Fibroblast of skin of left biceps (primary cell): ENCODE measurements at regions not wholly inside any gene's neighbourhood (a gene's known extent, or its start where the extent isn't known, plus 50 kb on each side); places are given as distances from the start of the nearest gene placed in this dataset.
"Not testable (repeated sequence)": the region's sequence is repeated elsewhere in the genome, so short reads cannot be mapped to it uniquely, and the experiment has no call there.

ENCODE experiments used
- DNase-seq, 2 experiments: peaks; one replicate each; pipeline ENCODE4 v3.0.0-alpha.2; 2013; ENCODE audit warnings: low read depth in 2 of 2

DNA sequence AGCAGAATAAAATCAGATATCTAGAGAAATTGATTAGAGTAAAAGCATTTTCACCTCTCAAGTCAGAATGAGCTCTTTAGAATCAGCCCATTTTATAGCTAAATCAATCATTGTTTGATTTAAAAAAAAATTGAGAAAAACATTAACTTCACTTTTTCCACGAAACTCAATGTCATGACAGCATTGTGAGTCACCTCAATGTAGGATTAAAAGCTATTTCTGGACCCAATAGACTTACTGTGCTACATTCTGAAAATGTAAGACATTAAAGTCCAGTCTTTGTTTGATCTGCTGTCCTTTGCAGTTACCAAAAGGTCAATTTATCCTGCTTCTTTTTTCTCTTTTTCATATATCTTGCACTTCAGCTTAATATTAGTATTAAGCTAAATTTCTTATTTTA, 519.4 kb upstream of the ZNF337 start:
- no peak for DNase-seq

DNA sequence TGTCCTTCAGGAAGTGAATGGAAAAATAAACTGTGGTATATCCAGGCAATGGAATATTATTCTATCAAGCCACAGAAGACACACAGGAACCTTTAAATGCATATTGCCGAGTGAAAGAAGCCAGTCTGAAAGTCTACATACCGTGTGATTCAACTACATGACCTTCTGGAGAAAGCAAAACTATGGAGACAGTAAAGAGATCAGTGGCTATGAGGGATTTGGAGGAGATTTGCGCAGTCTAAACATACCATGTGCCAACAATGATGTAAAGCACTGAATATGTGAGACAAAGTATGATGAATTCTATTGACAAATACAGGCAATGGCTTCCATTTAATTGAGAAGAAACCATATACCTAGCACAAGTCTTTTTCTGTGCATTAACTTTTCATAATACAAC, 518.3 kb upstream of the ZNF337 start:
- DNase-seq = no peak

DNA sequence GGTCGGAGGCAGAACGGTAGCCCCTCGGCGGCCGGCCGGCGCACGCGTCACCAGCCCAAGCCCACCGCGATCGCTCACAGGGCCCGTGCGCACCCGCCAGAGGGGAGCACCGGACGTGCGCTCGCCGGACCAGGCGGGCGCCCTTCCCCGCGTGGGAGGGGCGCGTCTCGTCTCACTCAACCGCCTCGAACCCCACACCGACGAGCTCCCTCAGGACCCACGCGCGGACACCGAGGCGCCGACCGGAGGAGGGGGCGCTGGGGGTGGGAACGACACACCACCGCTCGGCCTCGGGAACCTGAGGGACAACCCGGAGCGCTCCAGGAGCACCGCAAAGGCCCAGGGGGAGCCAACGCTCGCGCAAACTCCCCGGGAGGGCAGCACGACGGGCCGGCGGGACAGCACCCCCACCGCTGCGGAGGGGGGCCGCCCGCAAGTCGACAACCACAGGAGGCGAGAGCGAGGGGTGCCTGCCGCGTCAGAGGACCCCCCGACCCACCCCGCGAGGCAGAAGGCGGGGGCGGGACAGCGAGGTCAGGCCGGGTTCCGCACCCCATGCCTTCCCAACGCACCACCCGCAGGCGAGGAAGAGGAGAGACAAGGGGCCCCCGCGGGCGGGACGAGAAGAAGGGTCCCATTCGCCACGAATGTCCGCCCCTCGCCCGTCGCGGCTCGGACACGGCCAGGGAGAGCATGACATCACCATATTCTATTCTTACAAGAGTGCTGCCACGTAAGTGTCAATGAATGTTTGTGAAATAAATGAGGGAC, 512.7 kb upstream of the ZNF337 start:
- DNase-seq = no peak

DNA sequence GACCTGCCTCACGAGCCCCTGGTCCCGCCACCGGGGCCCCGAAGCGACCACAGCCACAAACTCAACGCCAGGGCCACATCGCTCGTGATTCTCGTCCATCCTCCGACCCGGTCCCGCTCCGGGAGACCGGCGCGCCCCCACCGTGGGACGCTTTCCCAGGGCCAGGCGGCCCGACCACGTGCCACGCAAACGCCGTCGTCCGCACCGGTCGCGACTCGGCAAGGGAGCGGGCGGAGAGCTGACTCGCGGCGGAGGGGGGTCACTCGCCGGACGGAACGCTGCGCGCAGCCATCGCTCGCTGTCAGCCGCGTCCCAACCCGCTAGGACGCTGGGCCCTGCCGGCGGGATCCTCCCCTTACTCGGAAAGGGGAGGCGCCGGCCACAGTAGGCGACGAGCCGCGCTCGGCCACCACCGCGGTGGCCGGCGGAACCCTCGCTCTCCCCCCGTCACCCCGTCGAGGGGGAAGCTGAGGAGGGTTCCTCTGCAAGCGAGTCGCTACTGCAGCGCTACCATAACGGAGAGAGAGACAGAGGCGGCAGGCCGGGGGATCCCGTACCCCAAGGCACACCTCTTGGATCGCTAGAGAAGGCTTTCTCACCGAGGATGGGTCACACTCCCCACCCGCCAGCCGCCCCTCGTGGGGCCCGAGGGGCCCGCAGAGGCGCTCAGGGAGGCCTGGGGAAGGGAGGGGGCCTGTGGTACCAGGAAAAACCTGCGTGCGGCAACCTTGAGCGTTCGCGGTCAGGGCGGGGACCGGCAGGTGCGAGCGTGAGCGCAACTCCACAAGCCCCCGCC, 511.8 kb upstream of the ZNF337 start:
- no peak for DNase-seq

DNA sequence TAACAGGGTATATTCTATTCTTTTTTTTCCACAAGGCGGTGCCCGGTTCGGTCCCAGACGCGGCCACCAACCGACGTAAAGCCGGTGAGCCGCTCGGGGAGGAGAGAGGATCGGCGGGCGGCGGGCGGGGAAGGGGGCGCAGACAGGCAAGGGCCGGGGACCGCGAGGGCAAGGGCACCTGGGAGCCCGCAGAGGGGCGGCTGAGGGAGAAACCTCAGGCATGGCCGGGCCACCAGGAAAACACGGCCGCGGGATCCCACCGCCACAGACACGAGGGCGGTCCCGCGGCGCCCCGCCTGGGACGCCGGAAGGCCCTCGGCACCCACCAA, 511.3 kb upstream of the ZNF337 start:
- not testable (repeated sequence) for DNase-seq

DNA sequence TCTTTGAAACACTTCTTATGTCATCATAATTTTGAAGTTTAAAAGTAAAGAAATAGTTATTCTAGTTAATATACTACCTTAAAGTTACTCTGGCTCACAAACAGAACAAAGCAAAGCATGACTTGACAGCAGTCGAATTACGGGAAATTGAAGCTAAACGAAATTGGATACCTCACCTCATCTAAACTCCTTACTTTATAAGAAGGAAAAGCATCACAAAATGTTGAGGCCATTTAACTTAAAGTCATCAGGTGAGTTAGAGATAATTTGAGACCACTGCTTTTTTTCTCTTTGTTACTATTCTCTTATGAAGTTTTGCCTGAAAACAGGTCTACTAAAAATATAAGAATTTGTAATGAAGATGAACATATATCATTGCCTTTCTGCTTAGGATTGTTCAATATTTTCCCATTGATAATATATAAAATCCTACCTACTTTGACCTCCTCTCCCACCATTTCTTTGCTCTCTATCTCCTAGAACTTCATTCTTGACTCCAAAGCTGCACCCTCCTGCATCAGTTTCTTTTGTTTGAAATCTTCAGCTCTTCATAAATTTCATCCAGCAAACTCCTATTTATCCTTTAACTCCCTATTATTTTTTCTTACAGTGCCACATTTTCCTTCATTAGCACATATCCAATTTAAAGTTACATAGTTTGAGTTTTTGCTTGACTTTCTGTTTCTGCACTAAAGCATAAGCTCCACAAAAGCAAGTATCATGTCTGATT, 510.7 kb upstream of the ZNF337 start:
- no peak for DNase-seq

GRCh38 chr20:26205350-26205749, 508.7 kb upstream of the ZNF337 start:
- DNase-seq = no peak

DNA sequence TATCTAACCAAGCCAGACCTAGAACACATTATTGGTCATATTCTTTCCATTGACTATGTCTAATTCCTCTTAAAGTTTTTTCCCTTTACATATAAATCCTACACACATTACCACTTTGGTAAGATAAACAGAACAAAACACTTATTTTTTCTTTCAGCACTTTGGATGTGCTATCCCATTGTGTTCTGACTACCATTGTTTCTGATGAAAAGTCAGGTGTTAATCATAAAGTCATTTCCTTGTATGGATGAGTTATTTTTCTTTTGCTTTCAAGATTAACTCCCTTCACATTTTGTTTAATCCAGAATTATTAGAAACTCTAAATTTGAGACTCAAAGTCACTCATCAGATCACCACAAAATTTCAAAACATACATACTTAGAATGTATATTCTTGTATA, 504.4 kb upstream of the ZNF337 start:
- not testable (repeated sequence) for DNase-seq

- not testable (repeated sequence) for DNase-seq
Measured at GRCh38 chr20:26187329-26187728, 490.7 kb upstream of the ZNF337 start.

DNA sequence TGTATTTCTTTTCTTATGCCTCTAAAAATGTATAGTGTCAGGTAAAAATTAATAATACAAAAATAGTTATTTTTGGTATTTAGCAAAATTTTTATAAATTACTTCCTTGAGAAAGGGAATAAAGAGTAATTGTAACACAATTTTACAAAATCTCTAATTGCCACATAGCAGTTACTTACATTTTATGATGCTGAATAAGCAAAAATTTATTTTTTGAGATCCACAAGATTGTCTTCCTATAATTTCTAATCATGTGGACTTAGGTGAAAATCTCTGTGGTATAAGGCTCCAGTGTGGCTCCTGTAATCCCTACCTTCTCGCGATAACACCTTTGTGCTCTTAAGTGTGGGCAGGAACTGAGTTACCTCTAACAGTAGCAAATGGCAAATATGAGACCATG, 487.1 kb upstream of the ZNF337 start:
- DNase-seq = not testable (repeated sequence)

DNA sequence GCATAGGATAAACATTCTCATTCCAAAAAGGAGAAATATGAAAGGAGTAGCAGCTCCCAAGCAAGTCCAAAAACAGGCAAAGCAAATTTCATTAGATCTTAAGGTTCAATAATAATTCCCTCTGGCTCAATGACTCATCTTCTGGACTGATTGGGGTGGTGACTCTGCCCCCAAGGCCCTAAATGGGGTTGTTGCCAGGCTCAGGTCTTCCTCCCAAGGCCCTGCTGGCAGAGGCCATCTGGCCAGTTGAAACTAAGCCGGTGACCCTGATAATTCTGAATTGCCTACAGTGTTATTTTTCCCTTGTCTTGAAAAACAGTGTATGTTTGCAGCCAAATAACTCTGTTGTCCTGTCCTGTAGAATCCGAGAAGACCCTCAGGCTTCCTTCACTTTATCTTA, 484.7 kb upstream of the ZNF337 start:
- not testable (repeated sequence) for DNase-seq

DNA sequence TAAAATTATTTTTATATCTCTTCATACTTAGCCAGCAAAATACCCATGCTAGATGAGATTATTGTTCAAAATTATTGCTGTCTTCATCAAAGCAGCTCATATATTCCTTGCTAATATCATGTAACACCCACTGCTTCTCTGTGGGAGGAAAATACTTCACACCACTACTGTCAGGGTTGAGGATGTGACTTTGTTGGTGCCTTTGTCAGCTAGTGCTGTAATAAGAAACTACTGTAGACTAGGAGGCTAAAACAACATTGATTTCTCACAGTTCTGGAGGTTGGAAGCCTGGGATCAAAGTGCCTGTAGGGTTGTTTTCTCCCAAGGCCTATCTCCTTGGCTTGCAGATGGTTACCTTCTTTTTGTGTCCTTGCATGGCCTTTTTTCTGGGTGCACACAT, 475.2 kb upstream of the ZNF337 start:
- not testable (repeated sequence) for DNase-seq

GRCh38 chr20:26169506-26169905, 472.9 kb upstream of the ZNF337 start:
- peak; percentile 37 for DNase-seq

GRCh38 chr20:26167499-26167898, 470.8 kb upstream of the ZNF337 start:
- peak in 1 of 2 experiments; percentile 10 for DNase-seq

- DNase-seq = peak; percentile 86 to 88
Measured at GRCh38 chr20:26163890-26164289, 467.2 kb upstream of the ZNF337 start.

GRCh38 chr20:26163151-26163550, 466.5 kb upstream of the ZNF337 start:
- DNase-seq = not testable (repeated sequence)

GRCh38 chr20:26161741-26162140, 465.1 kb upstream of the ZNF337 start:
- DNase-seq = not testable (repeated sequence)

DNA sequence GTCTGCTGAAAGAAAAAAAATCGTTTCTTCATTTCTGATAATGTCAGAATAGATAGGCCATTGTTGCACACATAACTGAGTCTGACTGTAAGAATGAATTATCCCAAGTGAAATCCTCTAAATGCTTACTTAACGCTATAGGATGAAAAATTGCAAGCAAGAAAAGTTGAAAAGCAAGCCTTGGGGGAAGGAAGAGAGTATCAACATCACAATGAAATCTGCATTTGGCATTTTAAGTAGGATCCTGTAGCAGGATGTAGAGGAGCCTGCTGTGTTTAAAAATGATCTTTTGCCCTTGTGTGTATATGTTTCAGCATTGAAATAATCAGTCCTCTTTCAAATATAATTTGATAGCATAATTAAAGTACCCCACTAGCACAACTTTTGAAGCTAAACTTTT, 464.3 kb upstream of the ZNF337 start:
- DNase-seq = not testable (repeated sequence)

DNA sequence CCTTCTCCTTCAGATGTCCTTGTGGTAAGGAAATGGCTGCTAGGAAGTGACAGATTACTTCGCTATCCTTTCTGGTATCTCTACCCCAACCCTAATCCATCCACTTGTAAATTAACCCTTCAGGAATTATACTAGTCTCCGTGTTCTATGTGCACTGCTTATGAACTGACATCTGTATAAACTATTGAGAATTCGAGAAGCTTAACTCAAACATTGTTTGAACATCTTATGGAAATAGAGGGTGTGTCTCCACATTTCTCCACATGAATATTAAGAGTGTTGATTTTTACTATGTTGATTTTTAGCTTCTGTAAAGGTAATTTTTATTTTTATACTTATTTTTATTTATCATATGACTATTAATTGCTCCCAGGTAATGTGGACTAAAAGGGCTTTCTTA, 457.6 kb upstream of the ZNF337 start:
- DNase-seq = no peak

GRCh38 chr20:26135325-26136110, 438.9 kb upstream of the ZNF337 start:
- no peak for DNase-seq

- no peak for DNase-seq
Measured at GRCh38 chr20:26134606-26135005, 438.0 kb upstream of the ZNF337 start.

DNA sequence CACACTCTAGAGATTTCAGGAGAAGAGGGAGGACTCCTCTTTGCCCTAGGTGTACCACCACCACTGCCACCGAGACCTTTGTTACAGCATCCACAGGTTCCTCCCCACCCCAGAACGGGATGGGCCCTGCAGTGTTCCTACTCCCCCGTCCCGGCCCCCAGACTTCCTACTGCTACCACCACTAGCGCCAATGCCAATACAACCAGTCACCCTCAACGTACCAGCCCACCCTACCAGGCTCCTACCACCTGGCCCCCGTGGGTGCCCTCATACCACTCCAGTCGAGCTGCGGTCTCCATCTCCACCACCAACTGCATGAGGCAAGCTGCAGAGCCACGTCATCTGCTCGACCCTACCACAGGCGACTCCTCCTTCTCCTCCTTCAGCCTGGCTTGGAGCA, 437.1 kb upstream of the ZNF337 start:
- not testable (repeated sequence) for DNase-seq
